HG03354 (cell line): ENCODE measurements at regions not wholly inside any gene's neighbourhood (a gene's known extent, or its start where the extent isn't known, plus 50 kb on each side); places are given as distances from the start of the nearest gene placed in this dataset.

ENCODE experiments used
- ATAC-seq: cut with Tn5 transposase; IDR thresholded peaks from one replicate; pipeline ENCODE4 v1.9.1; 2021; ENCODE audit warnings: mild to moderate bottlenecking; ENCODE audit not compliant: unreplicated experiment, poor library complexity, severe bottlenecking

DNA sequence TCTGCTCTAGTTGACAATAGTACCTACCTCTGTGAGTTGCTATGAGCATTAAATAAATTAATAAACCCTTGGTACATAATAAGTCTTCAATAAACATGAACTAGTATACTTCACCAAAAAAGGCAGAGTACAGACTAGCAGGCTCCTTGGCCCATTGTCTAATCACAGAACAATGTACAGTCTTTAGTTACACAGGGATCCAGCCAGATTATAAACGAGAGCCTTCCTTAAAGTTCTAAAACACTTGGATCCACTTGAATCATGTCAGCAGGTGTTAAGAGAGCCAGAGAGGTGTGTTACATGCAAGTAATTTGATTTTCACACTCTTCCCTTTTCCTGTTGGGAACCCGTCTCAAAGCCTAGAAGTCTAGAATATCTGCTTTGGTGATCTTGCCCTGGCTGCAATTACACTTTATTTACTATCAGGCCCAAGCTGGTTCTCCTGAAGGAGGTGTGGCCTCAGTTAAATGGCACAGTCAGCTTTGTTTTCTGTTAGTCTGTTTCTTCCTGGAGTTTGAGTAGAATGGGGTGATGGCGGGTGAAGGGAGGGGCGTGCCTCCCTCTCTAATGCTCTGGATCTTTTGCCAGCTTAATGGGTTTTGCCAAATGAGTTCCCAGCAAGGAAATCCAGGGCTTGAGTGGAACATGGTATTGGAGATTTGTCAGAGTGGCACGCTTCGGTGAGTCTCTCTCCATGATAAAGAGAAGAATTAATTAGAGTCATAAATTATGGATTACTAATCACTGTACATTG lies 570.9 kb upstream of the CAMK1G start:
- no peak for ATAC-seq

DNA sequence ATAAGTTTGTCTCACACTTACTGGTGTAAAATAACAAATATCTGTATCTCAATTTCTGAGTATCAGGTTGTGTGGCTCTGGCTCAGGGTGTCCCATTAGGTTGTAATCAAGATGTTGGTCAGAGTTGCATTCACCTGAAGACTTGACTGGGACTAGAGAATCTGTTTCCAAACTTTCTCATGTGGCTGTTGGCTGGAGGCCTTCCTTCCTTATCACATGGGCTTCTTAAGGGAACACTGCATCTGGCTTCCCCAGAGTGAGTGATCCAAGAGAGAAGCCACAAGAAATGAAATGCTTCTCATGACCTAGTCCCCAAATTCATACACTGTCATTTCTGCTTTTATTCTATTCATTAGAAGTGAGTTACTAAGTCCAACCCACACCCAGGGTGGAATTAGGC lies 568.4 kb upstream of the CAMK1G start:
- no peak for ATAC-seq

DNA sequence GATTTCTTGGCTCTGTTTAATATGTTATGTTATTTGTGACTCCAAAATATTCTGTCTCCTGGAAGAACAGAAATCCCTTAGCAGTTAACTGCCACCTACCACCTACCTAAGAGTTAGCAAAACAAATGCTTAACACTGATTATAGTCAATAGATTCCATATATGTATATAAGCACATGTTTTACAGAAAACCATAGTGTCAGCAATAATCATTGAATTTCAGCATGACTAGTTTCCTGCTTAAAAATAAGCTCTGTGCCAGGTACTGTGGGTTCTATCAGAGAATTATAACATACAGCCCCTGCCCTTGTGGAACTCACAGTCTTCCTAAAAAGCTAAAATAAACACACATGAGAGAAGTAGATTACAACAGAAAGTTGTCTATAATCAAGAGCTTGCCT lies 561.9 kb upstream of the CAMK1G start:
- ATAC-seq = no peak

DNA sequence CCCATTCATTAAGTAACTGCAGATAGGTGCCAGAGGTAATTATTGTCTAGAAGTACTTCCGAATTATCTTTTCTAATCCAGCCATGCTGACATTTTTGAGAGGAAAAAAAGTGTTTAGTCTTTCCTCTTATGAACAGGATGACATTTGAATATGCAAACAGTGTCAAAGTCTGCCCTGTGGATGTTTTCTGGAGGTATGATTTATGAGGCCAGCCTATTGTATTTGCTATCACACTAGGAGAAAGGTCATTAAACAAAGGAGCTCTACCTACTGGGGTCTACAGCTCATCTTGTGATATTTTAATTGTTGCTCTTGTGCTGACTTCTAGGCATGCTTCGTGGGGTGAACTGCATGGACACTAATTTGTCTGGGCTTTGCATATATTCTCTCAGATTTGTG lies 559.7 kb upstream of the CAMK1G start:
- ATAC-seq = no peak

DNA sequence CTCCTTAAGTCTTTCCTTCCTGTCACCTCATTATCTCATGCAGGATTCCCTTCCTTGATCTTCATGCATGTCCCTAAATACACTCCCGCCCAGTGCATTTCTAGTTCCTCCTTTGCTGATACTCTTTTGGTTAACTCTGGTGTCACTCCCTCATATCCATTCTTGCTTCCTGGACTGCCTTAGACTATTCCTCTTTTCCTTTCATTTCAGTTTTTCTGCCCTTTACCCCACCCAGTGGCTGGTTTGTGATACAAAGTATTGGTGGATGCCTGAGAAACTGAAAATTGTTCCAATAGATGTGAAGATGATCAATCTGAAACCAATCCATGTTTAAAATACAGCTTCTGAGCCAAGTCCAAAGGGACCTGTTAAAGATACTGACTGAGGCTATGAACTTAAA lies 553.8 kb upstream of the CAMK1G start:
- ATAC-seq = no peak

DNA sequence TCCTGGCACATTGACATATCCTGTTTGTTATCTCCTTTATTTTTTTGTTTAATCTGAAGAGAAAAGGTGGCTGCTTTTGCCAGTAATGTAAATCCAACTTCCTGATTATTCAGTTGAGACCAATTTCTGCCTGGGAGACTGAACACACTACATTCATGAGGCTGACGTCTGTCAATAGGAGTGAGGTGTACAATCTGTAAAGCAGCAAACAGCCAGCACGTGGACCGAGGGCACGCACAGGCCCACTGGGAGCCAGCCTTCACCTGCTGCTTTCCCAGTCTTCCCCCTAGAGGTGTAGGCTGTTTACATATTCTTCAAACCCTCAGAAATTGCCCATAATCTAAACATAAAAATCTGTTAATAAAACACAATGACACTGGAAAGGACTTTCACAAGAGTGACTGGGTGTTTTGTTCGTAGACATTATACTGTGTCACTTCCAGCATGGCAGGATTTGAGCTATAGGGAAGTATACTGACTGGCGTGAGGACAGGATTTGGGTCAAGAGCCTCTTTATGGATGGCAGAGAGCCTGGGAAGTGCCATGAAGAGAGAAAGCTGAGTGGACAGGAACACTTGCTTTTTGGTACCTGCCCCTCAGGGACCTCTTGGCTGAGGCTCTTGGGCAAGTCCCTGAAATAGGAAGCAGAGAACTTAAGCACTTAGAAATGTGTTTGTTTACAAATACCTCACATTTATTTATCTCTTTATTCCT lies 552.9 kb upstream of the CAMK1G start:
- no peak for ATAC-seq

DNA sequence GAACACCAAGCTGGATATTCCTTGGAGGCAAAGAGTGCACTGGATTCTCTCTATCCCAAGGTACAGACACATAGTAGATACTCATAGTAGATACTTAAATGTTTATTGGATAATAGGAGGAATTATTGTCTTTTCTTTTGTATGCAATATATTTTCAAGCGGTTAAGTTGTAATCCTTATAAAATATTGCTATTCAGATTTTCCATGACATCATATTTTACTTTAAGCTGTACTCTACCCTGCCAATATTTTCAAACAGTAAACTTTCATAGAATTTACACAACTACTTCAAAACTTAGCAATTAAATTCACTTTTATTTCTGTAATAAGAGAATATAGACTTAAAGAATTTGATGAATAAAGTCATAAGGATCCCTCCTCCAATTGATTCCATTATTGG lies 546.5 kb upstream of the CAMK1G start:
- no peak for ATAC-seq

DNA sequence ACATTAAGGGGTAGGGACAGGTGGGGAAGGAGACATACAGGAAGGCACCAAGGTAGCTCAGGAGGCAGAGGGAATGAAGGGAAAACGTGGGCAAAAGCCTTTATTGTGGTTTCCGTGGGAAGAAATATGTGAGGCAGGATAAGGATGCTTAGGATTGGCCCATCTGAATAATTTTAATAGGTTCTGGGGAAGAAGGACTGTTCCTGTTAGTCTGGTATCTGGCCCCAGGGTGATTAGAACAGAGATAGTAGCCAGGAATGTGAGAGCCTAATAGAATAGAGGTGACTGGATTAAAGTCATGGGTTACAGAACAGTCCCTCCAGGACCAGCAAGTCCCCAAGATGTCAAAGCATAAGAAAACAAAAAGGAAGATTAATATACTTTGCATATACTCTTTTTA lies 545.2 kb upstream of the CAMK1G start:
- ATAC-seq = no peak

DNA sequence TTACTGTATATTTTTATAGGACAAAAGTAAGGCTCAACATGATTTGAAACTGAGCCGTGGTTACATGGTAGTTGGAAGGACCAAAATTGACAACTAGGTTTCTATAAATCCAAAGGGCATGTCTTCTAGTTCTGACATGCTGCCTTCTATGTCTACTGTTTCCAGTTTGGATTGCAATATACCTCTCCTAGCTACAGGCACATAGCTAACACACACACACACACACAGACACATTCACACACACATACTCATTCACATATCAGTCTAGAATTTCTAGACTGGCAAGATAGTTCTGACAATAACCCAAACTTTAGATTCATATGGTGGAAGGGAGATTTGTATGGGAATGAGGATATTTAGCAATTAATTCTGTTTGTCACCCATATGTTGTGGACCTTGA lies 544.8 kb upstream of the CAMK1G start:
- no peak for ATAC-seq

DNA sequence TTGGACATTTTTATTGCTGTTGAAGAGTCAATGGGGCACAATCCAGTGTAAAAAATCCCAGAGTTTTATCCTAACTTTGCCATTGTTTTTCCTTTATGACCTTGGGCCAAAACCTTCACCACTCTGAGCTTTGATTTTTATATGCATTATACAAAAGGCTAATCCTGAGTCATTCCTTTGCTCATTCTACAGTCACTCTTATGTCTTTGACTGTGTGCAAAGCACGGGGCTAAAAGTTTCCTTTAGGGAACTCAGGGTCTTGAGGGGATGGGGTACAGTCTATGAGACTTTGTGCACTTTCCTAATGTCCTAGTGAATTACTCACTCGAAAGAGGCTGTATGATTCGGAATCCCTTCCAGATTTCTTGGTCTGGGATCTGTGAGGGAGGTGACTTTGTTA lies 543.2 kb upstream of the CAMK1G start:
- ATAC-seq = no peak

DNA sequence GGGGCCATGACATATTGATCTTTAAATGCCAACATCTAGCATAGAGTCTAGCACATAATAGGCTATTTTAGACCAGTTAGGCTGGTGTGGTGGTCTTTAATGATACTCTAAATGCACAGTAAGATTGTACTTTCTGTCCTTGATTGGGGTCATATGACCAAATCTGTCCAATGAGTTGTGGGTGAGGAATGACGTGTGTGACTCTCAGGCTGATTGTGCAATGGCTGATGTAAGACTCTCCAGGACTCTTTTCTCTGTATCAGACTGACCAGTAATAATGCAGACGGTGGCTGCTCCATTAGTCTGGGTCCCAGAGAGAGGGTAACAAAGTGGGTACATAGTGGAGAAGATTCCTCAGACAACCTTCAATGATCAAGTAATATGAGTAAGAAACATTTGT lies 541.6 kb upstream of the CAMK1G start:
- ATAC-seq = no peak

DNA sequence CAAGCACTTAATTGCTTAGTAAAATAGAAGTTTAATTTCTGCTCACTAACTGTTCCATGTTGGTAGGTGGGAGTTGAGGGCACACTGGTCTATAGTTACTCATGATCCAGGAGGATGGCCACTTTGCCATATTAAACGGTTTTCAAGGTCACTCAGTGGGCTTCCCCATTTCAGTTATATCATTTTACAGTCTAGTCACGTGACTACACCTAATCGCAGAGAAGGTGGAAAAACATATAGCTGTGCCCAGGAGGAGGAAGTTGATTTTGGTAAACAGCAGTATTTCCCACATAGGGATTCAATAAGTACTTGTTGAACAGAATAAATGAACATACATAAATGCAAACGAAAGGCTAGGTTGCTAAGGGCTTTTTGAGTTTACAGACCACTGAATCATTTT lies 541.1 kb upstream of the CAMK1G start:
- ATAC-seq = no peak

DNA sequence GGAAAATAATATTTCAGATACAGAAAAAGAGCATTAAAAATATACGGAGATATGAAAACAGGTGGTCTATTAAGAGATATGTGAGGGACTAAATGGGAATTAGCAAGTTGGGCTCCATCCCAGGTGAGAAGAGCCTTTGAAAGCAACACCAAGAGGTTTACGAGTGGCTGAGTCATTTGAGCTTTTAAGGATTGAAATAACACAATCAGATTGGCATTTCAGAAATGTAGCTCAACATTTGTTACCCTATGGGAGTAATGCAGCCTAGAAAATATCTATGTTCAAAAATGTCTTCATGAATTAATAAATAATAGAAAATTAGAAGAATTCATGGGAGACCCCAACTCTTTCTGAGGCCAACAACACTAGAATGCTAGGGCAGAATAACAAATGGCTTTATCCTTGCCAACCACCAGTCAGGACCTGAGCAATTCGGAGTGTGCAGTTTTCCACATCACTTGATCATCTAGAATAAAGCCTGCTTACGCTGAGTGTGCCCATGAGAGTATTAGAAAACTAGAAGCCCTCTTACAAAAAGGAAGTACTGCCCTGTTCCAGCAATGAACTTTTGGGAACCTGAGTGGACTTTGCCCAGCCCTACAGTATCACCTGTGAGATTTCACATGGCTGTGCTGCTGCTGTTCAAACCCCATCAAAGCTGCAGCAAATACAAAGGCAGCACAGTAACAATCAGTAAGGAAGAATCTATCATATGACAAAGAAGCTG lies 538.0 kb upstream of the CAMK1G start:
- no peak for ATAC-seq

DNA sequence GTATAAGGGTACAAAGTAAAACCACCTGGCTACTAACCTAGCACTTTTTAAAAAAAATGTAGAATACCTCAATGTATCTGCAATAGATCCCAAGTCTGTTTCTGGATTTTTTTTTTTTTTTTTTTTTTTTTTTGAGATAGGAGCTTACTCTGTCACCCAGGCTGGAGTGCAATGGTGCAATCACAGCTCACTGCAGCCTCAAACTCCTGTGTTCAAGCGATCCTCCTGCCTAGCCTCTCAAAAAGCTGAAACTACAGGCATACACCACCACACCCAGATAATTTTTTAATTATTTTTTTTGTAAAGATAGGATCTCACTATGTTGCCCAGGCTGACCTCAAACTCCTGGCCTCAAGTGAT lies 537.5 kb upstream of the CAMK1G start:
- no peak for ATAC-seq

DNA sequence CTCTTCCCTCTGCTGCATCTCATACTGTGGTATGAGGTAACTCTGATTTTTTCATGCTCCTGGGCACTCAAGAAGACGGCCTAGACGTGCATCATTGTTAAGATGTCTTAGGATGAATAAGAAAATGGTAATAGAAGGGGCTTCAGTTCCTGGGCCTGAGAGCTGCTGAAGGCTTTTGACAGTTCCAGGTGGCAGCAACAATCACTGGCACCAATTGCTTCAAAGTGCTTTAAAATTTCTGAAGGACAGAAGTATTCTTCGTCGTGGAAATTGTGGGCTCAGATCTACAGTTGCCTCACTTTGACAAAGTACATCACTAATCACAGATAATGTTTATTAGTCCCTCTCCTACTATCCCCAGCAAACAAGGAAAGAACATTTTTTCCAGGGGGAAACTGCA lies 536.6 kb upstream of the CAMK1G start:
- ATAC-seq = no peak

DNA sequence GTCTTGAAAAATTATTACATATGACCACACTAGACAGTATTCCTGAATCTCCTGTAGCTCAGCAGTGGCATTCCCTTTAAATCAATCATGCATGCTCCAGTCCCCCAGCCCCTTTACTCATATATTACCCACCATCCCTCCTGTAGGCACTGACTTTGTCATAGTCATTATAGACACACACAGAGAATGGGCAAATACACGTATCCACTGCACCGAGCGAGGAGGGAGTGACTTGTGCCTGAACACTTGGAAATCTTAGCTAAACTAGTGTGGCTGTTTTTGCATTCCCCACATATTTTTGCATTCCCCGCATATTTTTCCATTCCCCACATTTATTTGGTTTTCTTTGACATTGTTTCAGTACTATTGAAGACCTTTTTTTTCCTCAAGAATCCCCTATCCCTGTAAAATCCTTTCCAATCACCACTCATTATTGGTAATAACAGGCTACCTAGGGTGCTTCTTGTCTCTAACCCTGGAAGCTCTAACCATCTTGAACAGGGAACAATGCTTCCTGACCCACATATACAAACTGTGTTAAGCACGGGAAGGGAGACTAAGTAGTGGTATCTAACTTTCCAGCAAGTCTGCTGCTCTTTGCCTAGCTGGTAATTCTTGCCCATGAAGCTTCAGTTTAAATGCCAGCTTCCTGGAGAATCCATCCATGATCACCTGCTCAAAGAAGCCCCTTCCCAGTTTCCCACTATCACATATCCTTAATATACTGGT lies 534.4 kb upstream of the CAMK1G start:
- no peak for ATAC-seq

DNA sequence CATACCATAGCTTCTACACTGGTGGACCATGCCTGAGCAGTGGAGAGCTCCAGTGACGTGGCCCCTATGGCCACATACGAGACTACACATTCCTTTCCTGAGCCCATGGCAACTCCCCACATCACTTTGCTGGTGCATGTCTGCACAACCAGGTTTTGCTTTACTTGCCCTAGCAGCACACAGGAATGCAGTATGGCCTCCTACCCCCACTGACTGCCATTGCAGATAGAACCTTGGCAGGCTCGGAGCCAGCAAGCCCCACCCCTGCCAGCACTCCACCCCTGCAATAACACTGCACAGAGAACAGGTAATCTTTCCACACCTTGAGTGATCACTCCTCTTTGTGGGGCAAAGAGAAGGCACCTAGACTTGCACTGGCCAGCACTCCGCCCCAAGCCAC lies 531.9 kb upstream of the CAMK1G start:
- ATAC-seq = no peak

DNA sequence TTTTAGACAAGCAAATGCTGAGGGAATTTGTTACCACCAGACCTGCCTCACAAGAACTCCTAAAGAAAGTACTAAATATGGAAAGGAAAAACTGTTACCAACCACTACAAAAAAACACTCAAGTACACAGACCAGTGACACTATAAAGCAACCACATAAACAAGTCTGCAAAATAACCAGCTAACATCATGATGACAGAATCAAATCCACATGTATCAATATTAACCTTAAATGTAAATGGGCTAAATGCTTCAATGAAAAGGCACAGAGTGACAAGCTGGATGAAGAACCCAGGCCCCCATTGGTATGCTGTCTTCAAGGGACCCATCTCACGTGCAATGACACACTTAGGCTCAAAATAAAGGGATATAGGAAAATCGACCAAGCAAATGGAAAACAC lies 529.9 kb upstream of the CAMK1G start:
- no peak for ATAC-seq

DNA sequence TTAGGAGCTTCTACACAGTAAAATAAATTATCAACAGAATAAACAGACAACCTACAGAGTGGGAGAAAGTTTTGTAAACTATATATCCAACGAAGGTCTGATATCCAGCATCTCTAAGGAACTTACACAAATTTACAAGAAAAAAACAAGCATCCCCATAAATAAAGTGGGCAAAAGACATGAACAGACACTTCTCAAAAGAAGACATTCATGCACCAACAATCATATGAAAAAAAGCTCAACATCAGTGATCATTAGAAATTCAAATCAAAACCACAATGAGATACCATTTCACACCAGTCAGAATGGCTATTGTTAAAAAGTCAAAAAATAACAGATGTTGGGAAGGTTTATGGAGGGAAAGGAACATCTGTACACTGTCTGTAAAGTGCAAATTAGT lies 526.4 kb upstream of the CAMK1G start:
- ATAC-seq = no peak

DNA sequence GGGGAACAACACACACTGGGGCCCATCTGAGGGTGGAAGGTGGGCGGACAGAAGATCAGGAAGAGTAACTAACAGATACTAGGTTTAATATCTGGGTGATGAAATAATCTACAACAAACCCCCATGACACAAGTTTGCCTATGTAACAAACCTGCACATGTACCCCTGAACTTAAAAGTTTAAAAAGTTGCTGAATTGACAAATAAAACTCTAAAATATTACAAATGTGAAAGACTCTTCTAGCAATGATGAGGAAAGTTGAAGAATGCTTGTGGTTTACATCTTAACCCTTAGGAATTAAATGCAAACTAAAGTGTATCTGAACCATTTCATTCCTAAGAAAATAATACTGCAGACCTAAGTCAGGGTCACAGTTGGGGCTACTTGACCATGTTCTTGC lies 525.6 kb upstream of the CAMK1G start:
- ATAC-seq = no peak
